ENCODE measurements at regions not wholly inside any gene's neighbourhood (a gene's known extent, or its start where the extent isn't known, plus 50 kb on each side); places are given as distances from the start of the nearest gene placed in this dataset.

- DNase-seq (ENCODE audit: low spot score): no peak
Measured at GRCh38 chr14:22098435-22098834, 424.8 kb upstream of the OR4E1 start.

DNA sequence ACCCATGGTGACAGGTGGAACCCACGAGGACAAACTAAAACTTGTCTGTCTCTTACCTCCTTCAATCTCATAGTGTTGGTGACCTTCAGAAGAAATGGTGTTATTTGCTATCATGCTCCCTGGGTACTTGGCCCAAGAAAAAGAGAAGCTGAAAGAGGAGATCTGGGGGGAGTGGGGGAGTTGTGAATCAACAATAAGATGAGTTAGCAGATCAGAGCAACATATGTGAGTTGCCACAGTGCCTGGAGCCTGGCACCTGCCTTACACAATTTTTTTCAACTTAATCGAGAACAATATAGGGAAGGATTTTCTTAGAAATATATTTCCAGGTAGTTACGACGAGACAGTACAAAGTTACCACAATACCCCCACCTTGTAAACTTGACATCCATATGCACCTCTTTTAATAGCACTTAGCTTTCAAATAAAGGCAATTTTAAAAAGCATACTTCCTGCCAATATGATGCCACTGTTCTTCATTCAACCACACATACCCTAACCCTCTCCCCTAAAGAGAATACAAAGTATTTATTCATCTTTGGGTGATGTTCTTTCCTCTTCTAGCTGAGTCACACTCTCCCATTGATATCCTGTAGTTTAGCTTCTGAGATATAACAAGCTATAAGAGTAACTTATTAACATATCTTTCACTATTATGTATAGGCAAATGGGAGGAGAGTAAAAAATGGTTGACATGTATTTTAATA lies 424.1 kb upstream of the OR4E1 start:
- no peak for DNase-seq (ENCODE audit: low spot score)

DNA sequence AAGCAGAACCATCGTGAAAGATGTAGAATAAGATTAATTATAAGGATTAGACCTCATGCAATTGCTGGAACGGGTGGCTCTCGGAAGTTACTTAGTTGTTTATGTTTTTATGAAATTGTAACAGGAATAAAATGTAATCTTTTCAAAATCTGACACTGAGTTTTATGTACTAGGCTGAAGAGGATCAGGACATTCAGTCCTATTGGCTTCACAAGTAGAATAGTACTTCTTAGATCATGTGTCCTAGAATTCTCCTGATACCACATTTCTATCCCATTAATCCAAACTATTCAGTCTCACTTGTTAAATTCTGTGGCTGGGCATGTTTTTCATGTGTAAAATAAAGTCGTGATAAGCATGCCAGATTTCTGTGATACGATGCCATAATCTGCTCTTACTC lies 423.5 kb upstream of the OR4E1 start:
- DNase-seq (ENCODE audit: low spot score): no peak

DNA sequence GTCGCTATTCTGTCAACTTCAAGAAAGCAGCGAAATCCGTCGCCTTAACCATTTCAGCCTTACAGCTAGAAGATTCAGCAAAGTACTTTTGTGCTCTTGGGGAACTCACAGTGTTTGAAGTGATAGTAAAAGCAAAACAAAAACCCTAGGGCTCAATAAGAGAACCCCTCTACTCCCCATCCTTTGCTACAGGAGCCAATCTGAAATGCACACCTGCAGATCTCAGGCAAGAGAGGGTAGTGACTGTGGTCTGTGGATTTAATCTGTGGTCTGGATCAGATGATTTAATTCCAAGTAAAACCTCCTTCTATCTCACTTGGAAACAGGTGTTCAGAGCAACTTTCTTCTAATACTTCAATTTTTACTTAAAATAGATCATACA lies 422.9 kb upstream of the OR4E1 start:
- DNase-seq (ENCODE audit: low spot score): no peak

DNA sequence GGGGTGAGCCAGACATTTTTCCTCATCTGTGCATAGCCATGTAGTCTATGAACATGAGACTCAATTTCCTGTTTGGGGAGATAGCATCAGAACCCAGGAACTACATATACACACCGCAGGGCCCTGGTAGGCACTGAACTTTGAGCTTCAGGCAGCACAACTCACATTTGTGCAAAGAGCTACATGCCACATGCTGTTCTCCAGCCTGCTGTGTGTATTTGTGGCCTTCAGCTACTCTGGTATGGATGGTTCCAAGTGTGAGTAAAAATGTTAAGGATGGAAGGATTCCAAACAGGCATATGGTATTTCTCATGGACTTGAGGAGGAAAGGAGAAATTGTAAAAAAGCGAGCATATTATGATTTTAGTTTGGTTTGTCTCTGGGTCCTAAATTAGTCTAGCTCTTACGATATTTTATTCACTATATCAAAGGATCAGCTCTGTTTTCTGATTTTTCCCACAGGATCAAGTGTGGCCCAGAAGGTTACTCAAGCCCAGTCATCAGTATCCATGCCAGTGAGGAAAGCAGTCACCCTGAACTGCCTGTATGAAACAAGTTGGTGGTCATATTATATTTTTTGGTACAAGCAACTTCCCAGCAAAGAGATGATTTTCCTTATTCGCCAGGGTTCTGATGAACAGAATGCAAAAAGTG lies 422.4 kb upstream of the OR4E1 start:
- DNase-seq (ENCODE audit: low spot score): no peak

- no peak for DNase-seq (ENCODE audit: low spot score)
Measured at GRCh38 chr14:22089940-22090339, 416.3 kb upstream of the OR4E1 start.

- no peak for DNase-seq (ENCODE audit: low spot score)
Measured at GRCh38 chr14:22088614-22089342, 415.2 kb upstream of the OR4E1 start.

DNA sequence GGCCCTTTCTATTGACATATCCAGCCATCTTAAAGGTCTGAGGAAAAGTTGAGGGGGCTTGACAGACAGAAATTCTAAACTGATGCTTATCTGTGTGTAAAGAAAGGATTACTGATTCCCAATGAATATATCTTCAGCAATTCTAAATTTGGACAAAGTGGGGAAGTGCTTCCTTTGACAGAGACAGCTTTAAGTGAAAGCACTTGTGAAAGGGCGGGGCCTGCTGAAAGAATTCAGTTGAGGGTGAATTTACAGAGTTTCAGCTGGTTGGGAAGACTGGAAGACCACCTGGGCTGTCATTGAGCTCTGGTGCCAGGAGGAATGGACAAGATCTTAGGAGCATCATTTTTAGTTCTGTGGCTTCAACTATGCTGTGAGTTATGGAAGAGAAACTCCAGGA lies 412.5 kb upstream of the OR4E1 start:
- no peak for DNase-seq (ENCODE audit: low spot score)

GRCh38 chr14:22084393-22085281 lies 411.0 kb upstream of the OR4E1 start:
- DNase-seq (ENCODE audit: low spot score): peak; percentile 25

DNA sequence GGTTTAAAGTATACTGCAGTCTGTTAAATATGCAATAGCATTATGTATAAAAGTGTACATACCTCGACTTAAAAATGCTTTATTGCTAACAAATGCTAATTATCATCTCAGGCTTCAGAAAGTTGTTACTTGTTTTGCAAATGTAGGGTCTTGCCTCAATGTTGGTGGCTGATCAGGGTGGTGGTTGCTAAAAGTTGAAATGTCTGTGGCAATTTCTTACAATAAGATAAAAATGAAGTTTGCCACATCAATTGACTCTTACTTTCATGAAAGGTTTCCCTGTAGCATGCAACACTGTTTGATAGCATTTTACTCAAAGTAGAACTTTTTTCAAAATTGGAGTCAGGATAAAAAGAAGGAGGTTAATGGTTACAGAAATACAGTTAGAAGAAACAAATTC lies 407.7 kb upstream of the OR4E1 start:
- no peak for DNase-seq (ENCODE audit: low spot score)

GRCh38 chr14:22079766-22080165 lies 406.1 kb upstream of the OR4E1 start:
- no peak for DNase-seq (ENCODE audit: low spot score)

GRCh38 chr14:22073801-22074200 lies 400.2 kb upstream of the OR4E1 start:
- no peak for DNase-seq (ENCODE audit: low spot score)

DNA sequence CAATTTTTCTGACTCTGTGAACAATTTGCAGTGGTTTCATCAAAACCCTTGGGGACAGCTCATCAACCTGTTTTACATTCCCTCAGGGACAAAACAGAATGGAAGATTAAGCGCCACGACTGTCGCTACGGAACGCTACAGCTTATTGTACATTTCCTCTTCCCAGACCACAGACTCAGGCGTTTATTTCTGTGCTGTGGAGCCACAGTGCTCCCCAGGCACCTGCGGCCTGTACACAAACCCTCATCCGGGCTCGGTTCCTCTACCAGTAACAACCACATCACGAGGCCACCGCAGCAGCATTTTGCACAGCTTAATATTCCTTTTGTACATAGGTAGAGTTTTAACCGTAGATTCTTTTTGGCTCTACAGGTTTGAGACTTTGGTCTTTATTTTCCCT lies 397.4 kb upstream of the OR4E1 start:
- DNase-seq (ENCODE audit: low spot score): no peak

DNA sequence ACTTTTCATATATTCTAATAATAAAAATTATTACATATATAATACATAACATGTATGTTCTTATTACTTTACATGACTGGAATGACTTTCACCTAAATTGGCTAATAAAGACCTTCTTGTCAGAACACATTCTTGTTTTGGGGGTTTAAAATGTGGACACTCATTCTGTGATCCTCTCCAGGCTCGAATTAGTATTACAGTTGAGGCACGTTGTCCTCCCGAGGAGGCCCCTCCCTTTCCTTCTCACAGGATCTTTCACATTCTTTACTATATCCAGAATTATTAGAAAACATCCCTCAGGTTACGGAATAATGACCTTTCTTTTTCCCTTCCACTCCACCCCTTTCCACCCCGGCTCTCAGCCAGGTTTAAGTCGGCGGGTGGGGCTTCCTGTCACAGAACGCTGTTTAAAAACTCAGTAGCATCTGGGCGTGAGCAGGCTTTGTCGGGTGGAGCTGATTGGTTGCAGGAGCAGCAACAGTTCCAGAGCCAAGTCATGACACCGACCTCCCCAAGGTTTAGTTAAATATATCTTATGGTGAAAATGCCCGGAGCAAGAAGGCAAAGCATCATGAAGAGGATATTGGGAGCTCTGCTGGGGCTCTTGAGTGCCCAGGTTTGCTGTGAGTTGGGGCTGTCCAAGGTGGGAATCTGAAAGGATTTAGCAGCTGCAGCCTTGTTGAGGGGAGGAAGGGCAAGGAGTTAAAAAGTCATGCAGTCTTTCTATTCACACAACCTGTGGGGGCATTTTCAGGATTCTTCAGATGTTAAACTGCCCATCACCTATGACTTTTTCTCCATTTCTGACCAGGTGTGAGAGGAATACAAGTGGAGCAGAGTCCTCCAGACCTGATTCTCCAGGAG lies 396.7 kb upstream of the OR4E1 start:
- DNase-seq (ENCODE audit: low spot score): no peak

DNA sequence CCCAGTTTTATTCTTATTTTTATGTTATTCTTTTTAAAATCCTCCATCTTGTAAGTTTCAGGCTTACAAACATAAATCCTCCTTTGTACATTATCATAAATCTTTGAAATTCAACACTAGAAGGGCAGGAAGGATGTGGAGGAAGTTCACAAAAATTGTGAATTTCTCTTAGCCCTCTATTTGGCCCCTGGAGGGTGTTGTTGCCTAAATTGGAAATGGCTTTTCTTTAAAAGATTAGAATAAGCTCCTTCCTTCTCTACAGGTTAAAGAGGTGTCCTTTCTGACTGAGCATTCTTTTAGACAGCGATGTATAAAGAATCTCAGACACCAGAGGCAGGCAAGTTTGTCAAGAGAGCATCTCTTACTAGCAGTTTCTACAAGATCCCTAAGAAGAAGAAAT lies 391.7 kb upstream of the OR4E1 start:
- no peak for DNase-seq (ENCODE audit: low spot score)

GRCh38 chr14:22059201-22059600 lies 385.6 kb upstream of the OR4E1 start:
- no peak for DNase-seq (ENCODE audit: low spot score)

GRCh38 chr14:22052795-22053194 lies 379.2 kb upstream of the OR4E1 start:
- DNase-seq (ENCODE audit: low spot score): no peak

GRCh38 chr14:22047115-22047514 lies 373.5 kb upstream of the OR4E1 start:
- DNase-seq (ENCODE audit: low spot score): peak; percentile 16

DNA sequence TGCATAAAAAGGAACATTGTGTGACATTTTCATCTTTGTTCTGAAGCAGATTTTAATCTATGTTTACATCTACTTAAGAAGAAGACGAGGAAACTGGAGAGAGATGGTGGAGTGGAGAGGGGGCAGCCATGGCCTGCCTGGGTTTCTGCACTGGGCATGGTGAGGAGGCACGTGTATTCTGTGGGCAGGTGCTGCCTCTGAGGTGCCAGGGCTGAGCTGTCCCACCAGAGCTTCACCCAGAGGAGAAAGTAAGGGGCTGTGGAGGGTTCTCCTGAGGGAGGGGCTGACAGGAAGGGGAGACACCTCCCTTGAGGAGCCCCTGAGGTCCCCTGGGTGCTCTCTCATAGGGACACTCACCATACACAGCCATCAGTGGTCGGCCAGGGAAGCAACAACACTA lies 372.4 kb upstream of the OR4E1 start:
- DNase-seq (ENCODE audit: low spot score): no peak

GRCh38 chr14:22044193-22044592 lies 370.6 kb upstream of the OR4E1 start:
- no peak for DNase-seq (ENCODE audit: low spot score)

DNA sequence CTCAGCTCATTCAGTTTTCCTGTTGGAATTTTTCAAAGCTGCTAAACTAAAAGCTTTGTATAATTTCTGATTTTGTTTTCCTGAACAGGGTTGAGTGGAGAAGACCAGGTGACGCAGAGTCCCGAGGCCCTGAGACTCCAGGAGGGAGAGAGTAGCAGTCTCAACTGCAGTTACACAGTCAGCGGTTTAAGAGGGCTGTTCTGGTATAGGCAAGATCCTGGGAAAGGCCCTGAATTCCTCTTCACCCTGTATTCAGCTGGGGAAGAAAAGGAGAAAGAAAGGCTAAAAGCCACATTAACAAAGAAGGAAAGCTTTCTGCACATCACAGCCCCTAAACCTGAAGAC lies 367.1 kb upstream of the OR4E1 start:
- no peak for DNase-seq (ENCODE audit: low spot score)

Measured in COLO829 (cell line).